SK-N-MC (cell line): ENCODE measurements at regions not wholly inside any gene's neighbourhood (a gene's known extent, or its start where the extent isn't known, plus 50 kb on each side); places are given as distances from the start of the nearest gene placed in this dataset.

Experiments
- EZH2 ChIP-seq: fragments of 200-600 bp; sonication (generic); IDR thresholded peaks from one replicate; pipeline ENCODE4 v1.6.1; 2017; ENCODE audit warnings: antibody characterized with exemption
- POLR2AphosphoS5 ChIP-seq: IDR thresholded peaks from 2 replicates; pipeline ENCODE4 v1.6.1; 2012; ENCODE audit warnings: mild to moderate bottlenecking, low read depth, low read length, borderline replicate concordance

DNA sequence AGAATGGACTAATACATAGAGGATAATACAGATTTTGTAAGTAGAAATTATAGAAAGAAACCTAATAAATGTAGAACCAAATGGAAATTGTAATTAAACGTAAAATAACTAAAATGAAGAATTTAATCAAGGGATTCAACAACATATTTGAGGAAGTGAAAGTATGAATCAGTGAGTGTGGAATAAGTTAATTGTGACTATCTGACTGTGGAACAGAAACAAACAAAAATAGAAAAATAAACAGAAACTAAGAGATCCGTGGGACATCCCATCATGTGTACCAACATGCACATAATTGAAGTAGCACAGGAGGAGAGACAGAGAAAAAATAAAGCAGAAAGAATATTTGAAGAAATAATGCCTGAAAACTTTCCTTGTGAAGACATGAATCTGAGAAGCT lies 208.6 kb upstream of the TACR3 start:
- TF ChIP-seq EZH2 (no peak), POLR2AphosphoS5 (no peak)
